Activated CD8-positive, alpha-beta T cell treated with anti-CD3 and anti-CD28 coated beads for 36 hours (primary cell): ENCODE measurements at regions not wholly inside any gene's neighbourhood (a gene's known extent, or its start where the extent isn't known, plus 50 kb on each side); places are given as distances from the start of the nearest gene placed in this dataset.

Experiments
- ATAC-seq: fragments of 200-7000 bp; cut with Tn5 transposase; one replicate; pipeline ENCODE4 v1.10.0; 2021; ENCODE audit warnings: mild to moderate bottlenecking, moderate library complexity
- CTCF ChIA-PET: fragments of 350-600 bp; sonication (Branson Sonifier 250); formaldehyde crosslinking; loops from one replicate; lab custom pipeline; 2021; ENCODE audit warnings: antibody characterized with exemption; lab: Charles Lee
- POLR2A ChIA-PET: fragments of 350-600 bp; sonication (Branson Sonifier 250); formaldehyde crosslinking; loops from one replicate; lab custom pipeline; 2021; ENCODE audit warnings: antibody characterized with exemption; lab: Charles Lee
- DNase-seq: peaks from one replicate; pipeline ENCODE4 v3.0.0-alpha.2; 2020
- H3K27ac Mint-ChIP-seq: one replicate; pipeline ENCODE4 v1.8.0; 2021; ENCODE audit warnings: mild to moderate bottlenecking, mixed read lengths
- H3K27me3 Mint-ChIP-seq: one replicate; pipeline ENCODE4 v1.8.0; 2021; ENCODE audit warnings: mixed read lengths
- H3K36me3 Mint-ChIP-seq: one replicate; pipeline ENCODE4 v1.8.0; 2021; ENCODE audit warnings: low read depth, mixed read lengths
- H3K4me1 Mint-ChIP-seq: one replicate; pipeline ENCODE4 v1.8.0; 2021; ENCODE audit warnings: low read depth, mixed read lengths
- H3K4me3 Mint-ChIP-seq: one replicate; pipeline ENCODE4 v1.8.0; 2021; ENCODE audit warnings: mild to moderate bottlenecking, moderate library complexity, mixed read lengths
- H3K9me3 Mint-ChIP-seq: one replicate; pipeline ENCODE4 v1.8.0; 2021; ENCODE audit warnings: mixed read lengths
- CTCF ChIP-seq: fragments of 200-600 bp; IDR thresholded peaks from one replicate; pipeline ENCODE4 v1.8.0; 2022; ENCODE audit warnings: antibody characterized with exemption, mild to moderate bottlenecking
- intact Hi-C: fragments of 100-400 bp; cut with micrococcal nuclease; formaldehyde crosslinking; loops from one replicate; pipeline ENCODE4 v1.10.0; 2022

GRCh38 chr17:37829592-37830123, 84.8 kb upstream of the HNF1B start:
- ATAC-seq (no peak), DNase-seq (no peak)
- Mint-ChIP-seq H3K36me3 (no peaks in the 10 kb centered on the region), H3K9me3 (no peaks in the 10 kb centered on the region), H3K27me3 (peaks cover 18% of the 10 kb centered on the region), H3K27ac (no peak overlapping the region), H3K4me3 (no peak overlapping the region), H3K4me1 (peaks cover 19% of the 10 kb centered on the region)
- POLR2A ChIA-PET = no interaction called here
- CTCF ChIA-PET = no interaction called here
- TF ChIP-seq CTCF = no peak
- intact Hi-C loops = no loop called here

GRCh38 chr17:37828651-37829124, 83.8 kb upstream of the HNF1B start:
- Mint-ChIP-seq H3K36me3 (no peaks in the 10 kb centered on the region), H3K4me1 (peaks cover 14% of the 10 kb centered on the region), H3K27ac (no peak overlapping the region), H3K27me3 (peaks cover 18% of the 10 kb centered on the region), H3K4me3 (no peak overlapping the region), H3K9me3 (no peaks in the 10 kb centered on the region)
- ChIA-PET CTCF (interaction anchor here (0.8 to 2.2 kb wide), 3 partner anchors 11 to 14 kb away, joined by 3 to 6 read pairs (median 4); no protein-coding TSS in a partner anchor), POLR2A (no interaction called here)
- TF ChIP-seq CTCF = no peak
- peak; percentile 38 for ATAC-seq
- peak; percentile 26 for DNase-seq
- intact Hi-C loops = no loop called here

GRCh38 chr17:37827905-37828650, 83.2 kb upstream of the HNF1B start:
- DNase-seq (no peak), ATAC-seq (no peak)
- H3K27me3 Mint-ChIP-seq = peaks cover 18% of the 10 kb centered on the region
- H3K4me3 Mint-ChIP-seq = no peak overlapping the region
- no peaks in the 10 kb centered on the region for H3K9me3 Mint-ChIP-seq
- H3K36me3 Mint-ChIP-seq = no peaks in the 10 kb centered on the region
- no peak for TF ChIP-seq CTCF
- H3K27ac Mint-ChIP-seq = no peak overlapping the region
- CTCF ChIA-PET = interaction anchor here (0.8 to 2.2 kb wide), 3 partner anchors 10 to 13 kb away, joined by 3 to 6 read pairs (median 4); no protein-coding TSS in a partner anchor
- peaks cover 11% of the 10 kb centered on the region for H3K4me1 Mint-ChIP-seq
- POLR2A ChIA-PET = no interaction called here
- intact Hi-C loops = no loop called here

GRCh38 chr17:37826497-37827430, 81.9 kb upstream of the HNF1B start:
- H3K27ac Mint-ChIP-seq = no peak overlapping the region
- no peak for TF ChIP-seq CTCF
- ATAC-seq = no peak
- intact Hi-C loops = no loop called here
- no peak for DNase-seq
- H3K4me1 Mint-ChIP-seq = peaks cover 11% of the 10 kb centered on the region
- no peaks in the 10 kb centered on the region for H3K9me3 Mint-ChIP-seq
- no peak overlapping the region for H3K4me3 Mint-ChIP-seq
- CTCF ChIA-PET = interaction anchor here (1.3 to 2.2 kb wide), 2 partner anchors 9 to 11 kb away, joined by 4 to 6 read pairs; no protein-coding TSS in a partner anchor
- H3K27me3 Mint-ChIP-seq = peaks cover 17% of the 10 kb centered on the region
- H3K36me3 Mint-ChIP-seq = no peaks in the 10 kb centered on the region
- POLR2A ChIA-PET = no interaction called here
